Activated T-cell treated with anti-CD3 and anti-CD28 coated beads for 24 hours (primary cell): ENCODE measurements at regions not wholly inside any gene's neighbourhood (a gene's known extent, or its start where the extent isn't known, plus 50 kb on each side); places are given as distances from the start of the nearest gene placed in this dataset.
A peak's percentile ranks its signal among the peaks of the same experiment; 100 is the strongest.
"Not testable (repeated sequence)": the region's sequence is repeated elsewhere in the genome, so short reads cannot be mapped to it uniquely, and the experiment has no call there.

Source experiments
- DNase-seq: peaks from one replicate; pipeline ENCODE4 v3.0.0-alpha.2; 2020; ENCODE audit warnings: low read depth

- DNase-seq, result no peak
Observed at GRCh38 chr3:10665592-10665991, 150.4 kb upstream of the SLC6A11 start.

GRCh38 chr3:10666621-10667020, 149.4 kb upstream of the SLC6A11 start:
- no peak for DNase-seq

DNA sequence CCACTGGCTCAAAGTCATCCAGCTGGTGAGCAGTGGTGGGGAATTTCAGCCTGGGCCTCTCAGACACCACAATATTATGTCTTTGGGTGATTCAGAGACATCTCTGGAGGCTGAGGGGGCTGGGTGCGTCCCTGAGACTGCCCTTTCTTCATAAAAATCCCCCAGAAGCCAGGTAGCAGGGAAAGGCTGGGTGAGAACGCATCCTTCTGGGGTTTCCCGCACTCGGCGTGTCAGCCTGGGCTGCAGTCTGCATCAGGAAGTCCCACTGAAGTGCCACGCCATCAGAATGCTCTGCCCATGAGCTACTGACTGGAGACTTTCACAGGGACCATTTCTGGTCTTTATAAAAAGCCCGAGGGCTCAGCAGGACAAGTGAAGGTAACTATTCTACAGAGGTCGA, 148.8 kb upstream of the SLC6A11 start:
- DNase-seq, result no peak

DNA sequence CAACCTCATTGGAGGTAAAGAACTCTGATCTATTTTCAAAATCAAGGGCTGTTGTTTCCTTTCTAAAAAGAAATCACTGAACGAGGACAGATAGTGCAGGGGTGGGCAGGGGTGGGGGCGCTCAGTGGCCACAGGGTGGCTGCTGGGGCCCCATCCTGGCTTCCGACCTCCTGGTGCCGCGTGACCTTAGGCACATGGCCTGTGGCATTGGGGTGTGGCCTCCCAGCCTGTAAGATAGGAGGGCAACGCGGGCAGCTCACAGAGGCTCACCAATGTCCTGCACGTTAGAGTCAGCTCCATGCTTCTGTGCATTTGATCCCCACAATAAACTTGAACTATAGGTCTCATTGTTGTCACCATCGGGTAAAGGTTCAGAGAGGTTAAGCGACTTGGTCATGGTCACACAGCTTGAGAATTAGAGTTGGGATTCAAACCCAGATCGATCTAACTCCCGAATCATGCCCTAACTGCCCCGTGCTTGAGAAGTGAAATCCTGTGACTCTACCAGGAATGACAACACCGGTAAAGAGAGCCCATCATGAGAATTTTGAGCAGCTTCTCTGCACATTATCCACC, 148.0 kb upstream of the SLC6A11 start:
- no peak for DNase-seq

- no peak for DNase-seq
Observed at GRCh38 chr3:10669490-10670048, 146.5 kb upstream of the SLC6A11 start.

DNA sequence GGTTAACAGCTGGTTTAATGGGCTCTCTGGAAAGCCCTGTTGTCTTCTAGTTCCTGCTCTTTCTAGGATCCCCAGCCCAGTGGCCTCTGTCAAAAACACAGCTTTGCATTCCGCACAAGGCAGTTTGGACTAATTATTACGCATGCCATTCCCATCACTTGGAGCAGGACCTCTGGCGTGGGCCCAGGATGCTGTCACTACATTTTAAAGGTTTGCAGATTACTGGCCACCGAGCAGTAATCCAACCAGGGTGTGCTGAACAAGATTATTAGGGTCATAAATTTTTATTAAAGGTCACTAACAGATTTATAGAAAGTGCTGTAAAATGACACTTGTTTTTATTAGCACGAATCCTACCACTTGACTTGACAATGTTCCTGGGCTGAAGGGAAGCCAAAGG, 143.6 kb upstream of the SLC6A11 start:
- no peak for DNase-seq

DNA sequence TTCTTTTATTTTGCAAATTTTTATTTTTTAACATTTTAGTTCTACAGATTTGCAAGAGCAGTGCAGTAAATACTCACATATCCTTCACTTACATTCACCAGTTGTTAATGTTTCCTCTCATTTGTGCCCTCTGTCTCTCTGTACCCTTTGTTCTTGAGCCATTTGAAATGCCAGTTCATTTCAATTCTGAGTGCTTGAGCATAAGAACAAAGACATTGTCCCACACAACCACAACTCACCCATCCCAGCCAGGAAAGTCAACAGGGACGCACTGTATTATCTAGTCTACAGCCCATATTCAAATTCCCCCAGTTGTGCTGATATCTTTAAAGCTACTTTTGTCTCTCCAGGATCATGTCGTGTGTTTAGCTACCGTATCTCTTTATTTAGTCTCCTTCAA, 141.4 kb upstream of the SLC6A11 start:
- no peak for DNase-seq

DNA sequence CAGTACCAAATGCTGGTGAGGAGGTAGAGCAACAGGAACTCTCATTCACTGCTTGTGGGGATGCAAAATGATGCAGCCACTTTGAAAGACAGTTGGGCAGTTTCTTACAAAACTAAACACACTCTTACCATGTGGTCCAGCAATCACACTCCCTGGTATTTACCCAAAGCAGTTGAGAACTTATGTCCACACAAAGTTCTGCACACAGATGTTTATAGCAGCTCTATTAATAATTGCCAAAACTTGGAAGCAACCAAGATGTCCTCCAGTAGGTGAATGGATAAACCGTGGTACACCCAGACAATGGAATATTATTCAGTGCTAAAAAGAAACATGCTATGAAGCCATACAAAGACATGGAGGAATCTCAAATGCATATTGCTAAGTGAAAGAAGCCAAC, 139.1 kb upstream of the SLC6A11 start:
- no peak for DNase-seq

GRCh38 chr3:10678796-10679376, 137.1 kb upstream of the SLC6A11 start:
- no peak for DNase-seq

DNA sequence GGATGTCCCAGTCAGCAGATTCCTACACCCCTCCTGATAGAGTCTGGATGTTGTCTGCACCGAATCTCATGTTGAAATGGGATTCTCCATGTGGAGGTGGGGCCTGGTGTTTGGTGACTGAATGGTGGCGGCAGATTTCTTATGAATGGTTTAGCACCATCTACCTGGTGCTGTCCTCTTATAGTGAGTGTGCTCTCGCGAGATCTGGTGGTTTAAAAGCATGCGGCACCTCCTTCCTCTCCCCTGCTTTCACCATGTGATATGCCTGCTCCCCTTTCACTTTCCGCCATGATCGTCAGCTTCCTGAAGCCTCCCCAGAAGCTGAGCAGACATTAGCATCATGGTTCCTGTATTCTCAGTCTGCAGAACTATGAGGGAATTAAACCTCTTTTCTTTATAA, 135.2 kb upstream of the SLC6A11 start:
- no peak for DNase-seq

- no peak for DNase-seq
Observed at GRCh38 chr3:10682692-10683091, 133.3 kb upstream of the SLC6A11 start.

DNA sequence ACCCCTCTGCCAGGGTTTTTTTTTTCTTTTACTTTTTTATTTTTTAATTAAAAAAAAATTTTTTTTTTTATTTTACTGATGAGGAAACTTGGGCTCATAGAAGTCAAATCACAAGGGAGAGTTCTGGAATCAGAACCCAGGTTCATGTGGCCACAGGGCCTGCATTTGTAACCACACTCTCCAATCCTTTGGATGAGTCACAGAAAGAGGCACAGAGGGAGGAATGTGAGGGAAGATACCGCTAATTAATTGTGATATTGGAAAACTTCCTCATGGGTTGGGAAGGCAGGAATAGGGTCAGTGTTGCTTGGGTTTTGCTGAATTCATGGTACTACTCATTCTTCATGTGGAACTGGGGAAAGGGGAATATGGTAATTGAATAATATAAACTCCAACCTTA, 132.9 kb upstream of the SLC6A11 start:
- no peak for DNase-seq

GRCh38 chr3:10688126-10688525, 127.9 kb upstream of the SLC6A11 start:
- no peak for DNase-seq

- DNase-seq, result no peak
Observed at GRCh38 chr3:10688548-10689172, 127.4 kb upstream of the SLC6A11 start.

DNA sequence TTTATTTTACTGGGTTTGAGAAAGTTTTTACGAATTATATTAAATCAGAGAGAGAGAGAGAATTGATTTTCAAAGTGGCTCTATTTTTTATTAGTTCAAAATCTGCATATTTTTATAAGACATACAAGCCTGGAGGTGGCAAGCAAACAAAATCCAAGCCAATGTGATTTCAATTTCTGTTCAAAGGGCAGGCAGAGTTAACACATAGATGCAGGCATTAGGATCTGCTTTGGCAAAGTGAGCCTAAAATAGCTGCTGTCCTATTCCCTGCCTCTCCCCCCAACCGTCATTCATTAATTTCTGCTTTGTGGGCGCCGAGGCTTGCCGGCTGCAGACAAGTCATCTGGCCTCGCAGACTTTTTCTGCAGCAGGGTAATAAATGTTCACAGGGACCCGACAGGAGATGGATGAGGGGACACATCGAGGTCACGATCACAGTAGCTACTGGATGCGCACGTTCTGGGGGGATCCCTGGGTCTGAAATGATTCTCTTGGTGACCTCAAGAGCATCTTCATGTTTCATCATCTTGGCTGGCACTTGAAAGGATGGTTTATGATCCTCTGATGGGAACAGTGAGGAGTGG, 123.9 kb upstream of the SLC6A11 start:
- no peak for DNase-seq

GRCh38 chr3:10693457-10693856, 122.6 kb upstream of the SLC6A11 start:
- no peak for DNase-seq

- no peak for DNase-seq
Observed at GRCh38 chr3:10694179-10694578, 121.8 kb upstream of the SLC6A11 start.

DNA sequence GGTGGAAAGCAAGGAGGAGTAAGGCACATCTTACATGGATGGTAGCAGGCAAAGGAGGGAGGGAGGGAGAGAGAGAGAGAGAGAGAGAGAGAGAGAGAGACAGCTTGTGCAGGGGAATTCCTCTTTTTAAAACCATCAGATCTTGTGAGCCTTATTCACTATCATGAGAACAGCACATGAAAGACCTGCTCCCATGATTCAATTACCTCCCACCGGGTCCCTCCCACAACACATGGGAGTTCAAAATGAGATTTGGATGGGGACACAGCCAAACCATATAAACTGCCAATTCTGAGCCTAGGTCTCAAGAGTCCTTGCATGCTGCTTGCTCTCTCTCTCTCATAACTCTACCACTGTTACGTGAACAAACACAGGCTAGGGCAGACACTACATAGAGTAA, 120.8 kb upstream of the SLC6A11 start:
- not testable (repeated sequence) for DNase-seq

DNA sequence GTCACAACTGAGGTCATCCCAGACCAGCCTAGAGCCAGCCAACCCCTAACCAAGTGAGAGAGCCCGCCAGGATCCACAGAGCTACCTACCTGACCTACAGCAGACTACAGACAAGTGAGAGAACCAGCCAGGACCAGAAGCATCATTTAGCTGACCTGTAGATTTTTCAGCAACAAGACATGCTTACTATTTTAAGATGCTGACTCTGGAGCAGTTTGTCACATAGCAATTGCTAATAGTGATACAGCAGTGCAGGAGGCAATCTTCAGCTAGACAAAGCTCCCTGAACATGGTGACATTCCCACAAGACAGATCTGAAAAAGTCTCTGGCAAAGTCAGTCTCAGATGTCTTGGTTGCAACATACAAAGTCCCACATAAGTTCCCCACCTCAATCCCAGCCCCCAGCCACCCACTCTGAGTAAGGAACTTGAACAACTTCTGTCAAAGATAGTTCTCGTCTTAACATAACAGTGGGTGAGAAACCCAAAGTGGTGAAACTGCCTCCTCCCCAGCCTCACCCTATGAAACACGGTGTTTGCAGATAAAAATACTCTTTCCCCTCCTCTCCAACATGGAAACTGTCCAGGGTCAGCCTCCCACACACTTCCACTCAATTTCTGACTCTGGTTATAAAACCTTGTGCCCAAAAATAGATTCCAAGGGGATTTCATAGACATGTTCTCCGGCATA, 120.3 kb upstream of the SLC6A11 start:
- no peak for DNase-seq

DNA sequence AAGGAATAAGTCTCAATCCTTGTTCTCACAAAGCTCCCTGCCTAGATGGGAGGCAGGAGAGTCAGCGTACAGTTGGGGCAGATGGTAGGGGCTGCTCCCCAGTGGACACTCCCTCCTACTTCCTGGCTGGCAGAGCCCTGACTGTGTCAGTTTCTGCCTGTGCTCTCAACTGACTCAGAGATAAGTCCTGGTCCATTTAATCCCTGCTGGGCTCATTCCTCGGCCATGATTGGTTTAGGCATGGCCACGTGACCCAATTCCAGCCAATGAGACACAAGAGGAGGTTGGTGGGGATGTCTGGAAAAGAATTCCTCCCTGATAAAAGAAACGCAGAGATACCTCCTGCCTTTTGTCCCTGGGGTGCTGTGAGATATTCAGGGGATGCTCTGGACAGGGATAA, 118.1 kb upstream of the SLC6A11 start:
- DNase-seq, result no peak

DNA sequence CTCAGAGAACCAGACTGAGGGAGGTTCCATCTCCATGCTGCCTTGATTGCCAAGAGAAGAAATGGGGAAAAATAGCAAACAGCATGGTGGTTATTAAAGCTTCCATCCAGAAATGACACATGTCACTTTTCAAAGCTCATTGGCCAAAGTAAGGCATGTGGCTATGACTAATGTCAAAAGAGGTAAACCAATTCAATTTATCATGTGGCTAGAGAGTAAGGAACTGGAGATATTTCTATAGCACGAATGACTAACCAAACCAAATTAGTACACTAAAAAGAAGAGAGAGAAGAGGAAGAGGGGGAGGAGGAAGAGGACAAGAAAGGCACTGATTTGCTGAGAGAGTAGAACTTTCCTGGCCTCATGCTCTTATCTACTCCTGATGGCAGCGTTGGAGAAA, 115.2 kb upstream of the SLC6A11 start:
- DNase-seq, result no peak

- DNase-seq, result peak; percentile 4
Observed at GRCh38 chr3:10702961-10703740, 112.9 kb upstream of the SLC6A11 start.
